RWPE2 (cell line): ENCODE measurements at regions not wholly inside any gene's neighbourhood (a gene's known extent, or its start where the extent isn't known, plus 50 kb on each side); places are given as distances from the start of the nearest gene placed in this dataset.
A peak's percentile ranks its signal among the peaks of the same experiment; 100 is the strongest.

ENCODE experiments used
- ATAC-seq: fragments of 200-7000 bp; cut with Tn5 transposase; 3 replicates; pipeline ENCODE4 v1.9.1; 2021; ENCODE audit warnings: low read depth
- DNase-seq: peaks from one replicate; pipeline ENCODE4 v3.0.0-alpha.2; 2020; ENCODE audit warnings: low spot score
- H3K27ac ChIP-seq: fragments of 450-650 bp; 2 replicates; pipeline ENCODE4 v1.5.1; 2017; ENCODE audit warnings: mild to moderate bottlenecking; ENCODE audit not compliant: poor library complexity, severe bottlenecking
- H3K27me3 ChIP-seq: fragments of 250-450 bp; sonication (Bioruptor Pico); 2 replicates; pipeline ENCODE4 v1.5.1; 2021; ENCODE audit warnings: mild to moderate bottlenecking, moderate library complexity; ENCODE audit not compliant: insufficient read depth, poor library complexity, severe bottlenecking
- H3K36me3 ChIP-seq: fragments of 250-450 bp; sonication (Bioruptor Pico); 2 replicates; pipeline ENCODE4 v1.5.1; 2020; ENCODE audit warnings: low read depth, mild to moderate bottlenecking, moderate library complexity
- H3K4me1 ChIP-seq: fragments of 250-450 bp; sonication (Bioruptor Pico); 2 replicates; pipeline ENCODE4 v1.5.1; 2021; ENCODE audit warnings: mild to moderate bottlenecking, moderate library complexity; ENCODE audit not compliant: insufficient read depth, poor library complexity, severe bottlenecking
- H3K4me3 ChIP-seq: fragments of 250-450 bp; sonication (Bioruptor Pico); 2 replicates; pipeline ENCODE4 v1.5.1; 2021; ENCODE audit warnings: mild to moderate bottlenecking, moderate library complexity; ENCODE audit not compliant: severe bottlenecking
- H3K9me3 ChIP-seq: fragments of 250-450 bp; sonication (Bioruptor Pico); 2 replicates; pipeline ENCODE4 v1.5.1; 2021; ENCODE audit warnings: mild to moderate bottlenecking, moderate library complexity; ENCODE audit not compliant: severe bottlenecking
- TF ChIP-seq, protein P1 (sequence below): fragments of 450-650 bp; IDR thresholded peaks from one replicate; pipeline ENCODE4 v1.5.1; 2017; ENCODE audit warnings: mild to moderate bottlenecking, moderate library complexity; ENCODE audit not compliant: poor library complexity, severe bottlenecking

DNA sequence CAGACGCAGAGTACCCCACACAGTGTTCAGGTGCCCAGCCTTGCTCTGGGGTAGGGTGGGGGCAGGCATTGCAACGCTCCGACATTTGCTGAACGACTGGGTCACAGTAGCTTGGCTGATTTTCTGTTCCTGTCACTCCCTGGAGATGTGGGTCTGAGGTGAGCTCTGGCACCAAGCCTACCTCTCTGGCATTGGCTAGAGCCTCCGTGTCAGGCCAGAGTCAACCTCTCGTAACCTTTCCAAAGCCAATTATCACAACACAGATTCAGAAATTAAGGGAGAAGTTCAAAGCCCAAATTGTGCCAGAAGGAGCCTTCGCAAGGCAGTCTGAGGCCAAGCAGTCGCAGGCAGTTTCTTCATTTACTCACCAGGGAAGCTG, 117.2 kb downstream of the IRS2 start:
- peaks cover 19% of the 10 kb centered on the region for H3K4me1 ChIP-seq
- H3K36me3 ChIP-seq = no peaks in the 10 kb centered on the region
- no peaks in the 10 kb centered on the region for H3K27me3 ChIP-seq
- H3K4me3 ChIP-seq = no peak overlapping the region
- no peaks in the 10 kb centered on the region for H3K9me3 ChIP-seq
- TF ChIP-seq, protein P1, sequence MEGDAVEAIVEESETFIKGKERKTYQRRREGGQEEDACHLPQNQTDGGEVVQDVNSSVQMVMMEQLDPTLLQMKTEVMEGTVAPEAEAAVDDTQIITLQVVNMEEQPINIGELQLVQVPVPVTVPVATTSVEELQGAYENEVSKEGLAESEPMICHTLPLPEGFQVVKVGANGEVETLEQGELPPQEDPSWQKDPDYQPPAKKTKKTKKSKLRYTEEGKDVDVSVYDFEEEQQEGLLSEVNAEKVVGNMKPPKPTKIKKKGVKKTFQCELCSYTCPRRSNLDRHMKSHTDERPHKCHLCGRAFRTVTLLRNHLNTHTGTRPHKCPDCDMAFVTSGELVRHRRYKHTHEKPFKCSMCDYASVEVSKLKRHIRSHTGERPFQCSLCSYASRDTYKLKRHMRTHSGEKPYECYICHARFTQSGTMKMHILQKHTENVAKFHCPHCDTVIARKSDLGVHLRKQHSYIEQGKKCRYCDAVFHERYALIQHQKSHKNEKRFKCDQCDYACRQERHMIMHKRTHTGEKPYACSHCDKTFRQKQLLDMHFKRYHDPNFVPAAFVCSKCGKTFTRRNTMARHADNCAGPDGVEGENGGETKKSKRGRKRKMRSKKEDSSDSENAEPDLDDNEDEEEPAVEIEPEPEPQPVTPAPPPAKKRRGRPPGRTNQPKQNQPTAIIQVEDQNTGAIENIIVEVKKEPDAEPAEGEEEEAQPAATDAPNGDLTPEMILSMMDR = no peak
- ATAC-seq (no peak), DNase-seq (no peak)
- H3K27ac ChIP-seq = no peak overlapping the region

DNA sequence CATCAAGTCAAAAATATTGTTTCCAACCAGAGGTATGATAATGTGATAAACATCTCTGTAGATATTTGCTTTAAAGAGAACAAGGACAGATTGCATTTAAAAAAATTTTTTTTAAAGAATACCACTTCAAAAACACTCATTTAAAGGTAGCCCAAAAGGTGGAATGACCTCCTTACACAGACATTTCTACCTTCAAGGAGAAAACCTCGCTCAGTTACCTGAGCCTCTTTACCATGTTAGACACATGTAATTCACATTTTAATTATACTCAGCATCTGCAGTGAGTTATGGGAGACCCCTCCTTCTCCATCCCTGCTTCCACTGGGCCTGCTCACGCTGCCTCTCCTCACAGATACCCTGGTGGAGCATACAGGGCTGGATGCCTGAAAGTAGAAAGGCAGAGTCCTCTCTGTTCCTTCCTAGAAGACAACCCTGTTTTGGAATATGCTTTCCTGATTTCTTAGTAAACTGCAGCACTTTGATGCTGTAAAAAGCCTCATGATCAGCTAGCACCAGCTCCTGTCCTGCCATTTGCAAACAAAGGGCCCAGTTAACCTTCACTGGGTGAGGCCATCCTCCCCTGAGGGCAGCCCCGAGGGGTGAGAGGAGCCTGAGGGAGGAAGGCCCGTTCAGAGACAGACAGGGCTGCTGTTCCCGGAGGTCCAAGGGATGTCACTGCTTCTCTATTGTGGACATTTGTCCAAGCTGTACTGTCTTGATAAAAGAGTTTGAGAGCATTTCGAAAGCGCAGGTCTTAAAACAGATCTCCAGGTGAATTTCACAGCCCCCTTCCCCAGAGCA, 117.8 kb downstream of the IRS2 start:
- no peaks in the 10 kb centered on the region for H3K9me3 ChIP-seq
- H3K36me3 ChIP-seq = no peaks in the 10 kb centered on the region
- TF ChIP-seq, protein P1 = no peak
- H3K27me3 ChIP-seq = no peaks in the 10 kb centered on the region
- peaks cover 19% of the 10 kb centered on the region for H3K4me1 ChIP-seq
- H3K27ac ChIP-seq = peak overlapping the region; percentile 86
- DNase-seq = no peak
- no peak overlapping the region for H3K4me3 ChIP-seq
- ATAC-seq = no peak

DNA sequence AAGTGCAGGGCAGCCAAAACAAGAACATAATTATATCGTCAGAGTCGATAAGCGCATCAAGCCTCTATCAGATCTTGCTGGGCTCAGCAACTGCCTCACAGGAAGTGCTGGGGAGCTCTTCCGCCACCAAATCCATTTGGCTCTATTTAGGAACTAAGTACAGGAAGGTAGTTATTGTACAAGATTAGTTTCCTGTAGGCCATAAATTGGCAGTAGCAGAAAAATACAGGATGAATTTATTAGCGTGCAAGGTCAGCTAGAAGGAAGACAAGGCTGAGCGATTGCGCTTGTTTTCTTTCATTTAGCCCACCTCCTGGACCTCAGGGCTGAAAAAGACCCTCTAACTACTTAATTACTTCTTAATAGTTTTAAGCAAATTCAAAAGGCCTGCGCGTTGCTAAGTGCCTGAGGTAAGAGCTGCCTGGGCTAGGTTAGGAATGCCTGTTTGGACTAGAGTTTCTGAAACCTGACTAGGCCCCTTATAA, 118.5 kb downstream of the IRS2 start:
- DNase-seq = no peak
- H3K4me3 ChIP-seq = no peak overlapping the region

DNA sequence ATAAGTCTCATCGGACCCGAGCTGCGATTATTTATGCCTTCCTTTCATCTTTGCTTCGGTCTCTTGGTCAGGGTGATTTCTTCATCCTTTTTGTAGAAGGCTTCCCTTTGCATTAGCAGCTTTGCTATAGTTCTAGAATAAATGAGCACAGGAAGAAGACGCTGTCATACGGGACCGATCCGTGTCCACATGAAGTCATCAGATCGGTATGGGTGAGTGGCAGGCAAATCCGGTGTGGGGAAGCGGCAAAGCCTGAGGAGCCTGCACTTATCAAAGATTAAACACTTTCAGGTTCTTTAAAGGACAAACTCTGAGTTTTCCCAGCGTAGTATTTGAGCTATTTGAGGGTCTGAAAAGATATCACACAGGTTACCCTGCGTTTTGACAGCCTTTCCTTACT, 119.3 kb downstream of the IRS2 start:
- TF ChIP-seq, protein P1 = no peak
- DNase-seq = no peak

More for the DNA sequence above, 118.5 kb downstream of the IRS2 start:
- Histone ChIP-seq H3K27me3 (no peaks in the 10 kb centered on the region), H3K9me3 (no peaks in the 10 kb centered on the region), H3K4me1 (peaks cover 19% of the 10 kb centered on the region), H3K27ac (peak overlapping the region; percentile 86), H3K36me3 (no peaks in the 10 kb centered on the region)
- no peak for ATAC-seq
- TF ChIP-seq, protein P1 = no peak

DNA sequence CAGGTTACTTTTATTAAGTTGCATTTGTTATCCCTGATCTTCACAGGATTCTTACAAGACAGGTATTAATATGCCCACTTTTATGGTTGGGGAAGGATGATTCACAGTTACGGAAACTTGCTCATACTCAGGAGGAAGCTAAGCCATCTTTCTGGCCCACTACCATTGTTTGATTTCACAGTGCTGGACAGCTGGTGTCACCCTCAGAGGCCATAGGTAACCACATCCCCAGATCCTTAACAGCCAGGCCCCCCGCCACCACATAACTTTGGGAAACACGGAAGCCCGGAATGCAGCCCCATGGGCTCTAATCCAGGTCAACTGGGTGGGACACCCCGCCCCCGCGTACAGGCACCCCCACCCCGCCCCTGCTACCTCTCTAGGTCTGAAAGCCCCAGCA, 119.7 kb downstream of the IRS2 start:
- Histone ChIP-seq H3K27ac (peak overlapping the region; percentile 86), H3K27me3 (no peaks in the 10 kb centered on the region), H3K9me3 (no peaks in the 10 kb centered on the region), H3K36me3 (no peaks in the 10 kb centered on the region), H3K4me3 (no peak overlapping the region), H3K4me1 (peaks cover 19% of the 10 kb centered on the region)
- peak; percentile 62 for ATAC-seq
- DNase-seq = no peak
- TF ChIP-seq, protein P1 = no peak

More for the DNA sequence above, 119.3 kb downstream of the IRS2 start:
- H3K9me3 ChIP-seq = no peaks in the 10 kb centered on the region
- no peak overlapping the region for H3K4me3 ChIP-seq
- ATAC-seq = peak; percentile 86
- H3K36me3 ChIP-seq = no peaks in the 10 kb centered on the region
- peaks cover 19% of the 10 kb centered on the region for H3K4me1 ChIP-seq
- no peaks in the 10 kb centered on the region for H3K27me3 ChIP-seq
- H3K27ac ChIP-seq = peak overlapping the region; percentile 86
